ENCODE measurements at regions not wholly inside any gene's neighbourhood (a gene's known extent, or its start where the extent isn't known, plus 50 kb on each side); places are given as distances from the start of the nearest gene placed in this dataset.
"Not testable (repeated sequence)": the region's sequence is repeated elsewhere in the genome, so short reads cannot be mapped to it uniquely, and the experiment has no call there.

GRCh38 chr3:150131663-150132062 is 161.0 kb upstream of the PFN2 start:
- H3K27me3 Mint-ChIP-seq (ENCODE audit: low read depth) = no peaks in the 10 kb centered on the region
- no peak overlapping the region for H3K4me3 Mint-ChIP-seq
- H3K36me3 Mint-ChIP-seq (ENCODE audit: low read depth) = no peaks in the 10 kb centered on the region
- no peak for TF ChIP-seq CTCF (IDR thresholded peaks at IDR 0.05; ENCODE audit: unreplicated experiment in 3 of 3)
- H3K27ac Mint-ChIP-seq = no peak overlapping the region
- H3K9me3 Mint-ChIP-seq = no peaks in the 10 kb centered on the region
- peaks cover 5% of the 10 kb centered on the region for H3K4me1 Mint-ChIP-seq

GRCh38 chr3:150130404-150131100 is 159.9 kb upstream of the PFN2 start:
- Mint-ChIP-seq H3K4me3 (no peak overlapping the region), H3K9me3 (no peaks in the 10 kb centered on the region), H3K36me3 (ENCODE audit: low read depth) (no peaks in the 10 kb centered on the region), H3K4me1 (peaks cover 5% of the 10 kb centered on the region), H3K27ac (no peak overlapping the region), H3K27me3 (ENCODE audit: low read depth) (no peaks in the 10 kb centered on the region)
- TF ChIP-seq CTCF (IDR thresholded peaks at IDR 0.05; ENCODE audit: unreplicated experiment in 3 of 3) = no peak

- Mint-ChIP-seq H3K27ac (no peak overlapping the region), H3K9me3 (no peaks in the 10 kb centered on the region), H3K36me3 (ENCODE audit: low read depth) (no peaks in the 10 kb centered on the region), H3K27me3 (ENCODE audit: low read depth) (no peaks in the 10 kb centered on the region), H3K4me3 (no peak overlapping the region), H3K4me1 (peaks cover 5% of the 10 kb centered on the region)
- TF ChIP-seq CTCF (IDR thresholded peaks at IDR 0.05; ENCODE audit: unreplicated experiment in 3 of 3) = no peak
Measured at GRCh38 chr3:150129166-150129565, 158.5 kb upstream of the PFN2 start.

GRCh38 chr3:150128126-150128525 is 157.4 kb upstream of the PFN2 start:
- no peak overlapping the region for H3K4me3 Mint-ChIP-seq
- peaks cover 5% of the 10 kb centered on the region for H3K4me1 Mint-ChIP-seq
- no peak overlapping the region for H3K27ac Mint-ChIP-seq
- H3K36me3 Mint-ChIP-seq (ENCODE audit: low read depth) = no peaks in the 10 kb centered on the region
- H3K9me3 Mint-ChIP-seq = no peaks in the 10 kb centered on the region
- no peaks in the 10 kb centered on the region for H3K27me3 Mint-ChIP-seq (ENCODE audit: low read depth)
- TF ChIP-seq CTCF (IDR thresholded peaks at IDR 0.05; ENCODE audit: unreplicated experiment in 3 of 3) = no peak

GRCh38 chr3:150127011-150127490 is 156.4 kb upstream of the PFN2 start:
- Mint-ChIP-seq H3K36me3 (ENCODE audit: low read depth) (peaks cover under 1% of the 10 kb centered on the region), H3K27me3 (ENCODE audit: low read depth) (no peaks in the 10 kb centered on the region)
- TF ChIP-seq CTCF (IDR thresholded peaks at IDR 0.05; ENCODE audit: unreplicated experiment in 3 of 3) = no peak

GRCh38 chr3:150124142-150124541 is 153.4 kb upstream of the PFN2 start:
- H3K4me3 Mint-ChIP-seq = no peak overlapping the region
- TF ChIP-seq CTCF (IDR thresholded peaks at IDR 0.05; ENCODE audit: unreplicated experiment in 3 of 3) = no peak
- H3K36me3 Mint-ChIP-seq (ENCODE audit: low read depth) = peaks cover 3% of the 10 kb centered on the region
- H3K9me3 Mint-ChIP-seq = peaks cover 3% of the 10 kb centered on the region
- H3K4me1 Mint-ChIP-seq = peaks cover 1% of the 10 kb centered on the region
- no peak overlapping the region for H3K27ac Mint-ChIP-seq
- H3K27me3 Mint-ChIP-seq (ENCODE audit: low read depth) = peaks cover 6% of the 10 kb centered on the region

More at GRCh38 chr3:150127011-150127490, 156.4 kb upstream of the PFN2 start:
- H3K9me3 Mint-ChIP-seq = peaks cover under 1% of the 10 kb centered on the region
- H3K4me3 Mint-ChIP-seq = no peak overlapping the region
- H3K4me1 Mint-ChIP-seq = peaks cover 5% of the 10 kb centered on the region
- H3K27ac Mint-ChIP-seq = no peak overlapping the region

GRCh38 chr3:150123249-150123648 is 152.6 kb upstream of the PFN2 start:
- H3K27me3 Mint-ChIP-seq (ENCODE audit: low read depth); H3K27ac Mint-ChIP-seq; H3K9me3 Mint-ChIP-seq; H3K4me1 Mint-ChIP-seq; H3K4me3 Mint-ChIP-seq; H3K36me3 Mint-ChIP-seq (ENCODE audit: low read depth): not testable (repeated sequence)
